GM12873 (cell line): ENCODE measurements at regions not wholly inside any gene's neighbourhood (a gene's known extent, or its start where the extent isn't known, plus 50 kb on each side); places are given as distances from the start of the nearest gene placed in this dataset.

Experiments
- CTCF ChIP-seq: IDR thresholded peaks from 2 replicates; pipeline ENCODE4 v1.5.1; 2012; ENCODE audit warnings: low read depth, mild to moderate bottlenecking, moderate library complexity, low read length, control low read depth; ENCODE audit not compliant: insufficient read depth; ENCODE audit errors: missing control alignments

GRCh38 chr11:98495016-98495415, 525.7 kb upstream of the CNTN5 start:
- TF ChIP-seq CTCF, result no peak

GRCh38 chr11:98495601-98496000, 525.1 kb upstream of the CNTN5 start:
- no peak for TF ChIP-seq CTCF

GRCh38 chr11:98507208-98507607, 513.5 kb upstream of the CNTN5 start:
- TF ChIP-seq CTCF, result no peak

- TF ChIP-seq CTCF, result no peak
Measured at GRCh38 chr11:98512938-98513337, 507.8 kb upstream of the CNTN5 start.

- TF ChIP-seq CTCF, result no peak
Measured at GRCh38 chr11:98531576-98531975, 489.2 kb upstream of the CNTN5 start.

GRCh38 chr11:98536023-98536422, 484.7 kb upstream of the CNTN5 start:
- TF ChIP-seq CTCF, result no peak

GRCh38 chr11:98545544-98546175, 475.1 kb upstream of the CNTN5 start:
- TF ChIP-seq CTCF, result no peak
